Loucy (cell line): ENCODE measurements at regions not wholly inside any gene's neighbourhood (a gene's known extent, or its start where the extent isn't known, plus 50 kb on each side); places are given as distances from the start of the nearest gene placed in this dataset.

Source experiments
- H2AFZ ChIP-seq: fragments of 200-600 bp; sonication (generic); 2 replicates; pipeline ENCODE4 v1.6.0; 2016; ENCODE audit warnings: antibody characterized with exemption, mild to moderate bottlenecking, low read length, moderate library complexity
- H3F3A ChIP-seq: fragments of 200-600 bp; 2 replicates; pipeline ENCODE4 v1.6.0; 2016; ENCODE audit warnings: antibody characterized with exemption, low read depth, mild to moderate bottlenecking
- H3K27me3 ChIP-seq: fragments of 200-600 bp; sonication (generic); 2 replicates; pipeline ENCODE4 v1.6.1; 2014; ENCODE audit warnings: low read length, mild to moderate bottlenecking; ENCODE audit not compliant: insufficient read depth, poor library complexity, severe bottlenecking
- H3K36me3 ChIP-seq: fragments of 200-600 bp; sonication (generic); 2 replicates; pipeline ENCODE4 v1.6.1; 2016; ENCODE audit warnings: low read length; ENCODE audit not compliant: insufficient read depth
- H3K4me1 ChIP-seq: fragments of 200-600 bp; sonication (generic); 2 replicates; pipeline ENCODE4 v1.5.1; 2014; ENCODE audit warnings: low read length, mild to moderate bottlenecking; ENCODE audit not compliant: insufficient read depth, poor library complexity, severe bottlenecking
- H3K4me2 ChIP-seq: fragments of 200-600 bp; sonication (generic); 2 replicates; pipeline ENCODE4 v1.6.0; 2014; ENCODE audit warnings: antibody characterized with exemption, low read length, low read depth, mild to moderate bottlenecking; ENCODE audit not compliant: poor library complexity, severe bottlenecking
- H3K4me3 ChIP-seq: fragments of 200-600 bp; sonication (generic); 2 replicates; pipeline ENCODE4 v1.5.1; 2014; ENCODE audit warnings: low read length, mild to moderate bottlenecking, mixed read lengths; ENCODE audit not compliant: poor library complexity, severe bottlenecking
- H3K79me2 ChIP-seq: fragments of 200-600 bp; sonication (generic); 2 replicates; pipeline ENCODE4 v1.6.1; 2014; ENCODE audit warnings: low read length; ENCODE audit not compliant: insufficient read depth
- H3K9ac ChIP-seq: fragments of 200-600 bp; sonication (generic); 2 replicates; pipeline ENCODE4 v1.6.0; 2014; ENCODE audit warnings: mild to moderate bottlenecking, low read depth, low read length, moderate library complexity; ENCODE audit not compliant: poor library complexity, severe bottlenecking
- H3K9me2 ChIP-seq: fragments of 200-600 bp; sonication (generic); replicated peaks from 2 replicates; pipeline ENCODE4 v1.6.1; 2016; ENCODE audit warnings: low read depth, low read length, mixed read lengths
- H3K9me3 ChIP-seq: fragments of 200-600 bp; sonication (generic); 2 replicates; pipeline ENCODE4 v1.6.1; 2014; ENCODE audit warnings: mild to moderate bottlenecking, antibody characterized with exemption, low read length, low read depth; ENCODE audit not compliant: insufficient read depth
- H4K20me1 ChIP-seq: fragments of 200-600 bp; sonication (generic); 2 replicates; pipeline ENCODE4 v1.6.0; 2014; ENCODE audit warnings: antibody characterized with exemption, low read length, mild to moderate bottlenecking; ENCODE audit not compliant: insufficient read depth, poor library complexity, severe bottlenecking
- CTCF ChIP-seq: fragments of 200-600 bp; sonication (generic); conservative IDR thresholded peaks from 2 replicates; pipeline ENCODE4 v1.5.1; 2014; ENCODE audit warnings: mild to moderate bottlenecking, antibody characterized with exemption, low read length
- EZH2phosphoT487 ChIP-seq: fragments of 200-600 bp; IDR thresholded peaks from 2 replicates; pipeline ENCODE4 v1.6.1; 2018; ENCODE audit warnings: antibody characterized with exemption, mild to moderate bottlenecking, moderate library complexity, borderline replicate concordance

- Histone ChIP-seq H3K79me2 (no peaks in the 10 kb centered on the region), H3K4me3 (no peak overlapping the region), H4K20me1 (no peaks in the 10 kb centered on the region), H3K4me2 (no peak overlapping the region), H3K27me3 (no peaks in the 10 kb centered on the region), H3K9me3 (no peaks in the 10 kb centered on the region), H3F3A (no peaks in the 10 kb centered on the region), H3K9me2 (no peaks in the 10 kb centered on the region), H3K9ac (no peak overlapping the region), H3K4me1 (no peaks in the 10 kb centered on the region), H3K36me3 (no peaks in the 10 kb centered on the region), H2AFZ (no peak overlapping the region)
- no peak for TF ChIP-seq EZH2phosphoT487
- TF ChIP-seq CTCF = no peak
Observed at GRCh38 chr6:71171497-71172070, 117.0 kb upstream of the OGFRL1 start.

- H2AFZ ChIP-seq = no peak overlapping the region
- TF ChIP-seq EZH2phosphoT487 = no peak
- no peak for TF ChIP-seq CTCF
- no peaks in the 10 kb centered on the region for H3F3A ChIP-seq
- H3K4me1 ChIP-seq = no peaks in the 10 kb centered on the region
- no peaks in the 10 kb centered on the region for H3K9me2 ChIP-seq
- H4K20me1 ChIP-seq = no peaks in the 10 kb centered on the region
- no peak overlapping the region for H3K9ac ChIP-seq
- no peaks in the 10 kb centered on the region for H3K79me2 ChIP-seq
- H3K36me3 ChIP-seq = no peaks in the 10 kb centered on the region
- no peak overlapping the region for H3K4me2 ChIP-seq
- no peaks in the 10 kb centered on the region for H3K9me3 ChIP-seq
- no peak overlapping the region for H3K4me3 ChIP-seq
- no peaks in the 10 kb centered on the region for H3K27me3 ChIP-seq
Observed at GRCh38 chr6:71179249-71179885, 109.2 kb upstream of the OGFRL1 start.

GRCh38 chr6:71181565-71181964 is 107.0 kb upstream of the OGFRL1 start:
- Histone ChIP-seq H3K4me1 (no peaks in the 10 kb centered on the region), H3K9me2 (no peaks in the 10 kb centered on the region), H3K4me2 (no peak overlapping the region), H3K9ac (no peak overlapping the region), H3F3A (no peaks in the 10 kb centered on the region), H4K20me1 (no peaks in the 10 kb centered on the region), H3K36me3 (no peaks in the 10 kb centered on the region), H2AFZ (no peak overlapping the region), H3K4me3 (no peak overlapping the region), H3K27me3 (no peaks in the 10 kb centered on the region), H3K79me2 (no peaks in the 10 kb centered on the region), H3K9me3 (no peaks in the 10 kb centered on the region)
- no peak for TF ChIP-seq CTCF
